CD4-positive, alpha-beta T cell (primary cell): ENCODE measurements at regions not wholly inside any gene's neighbourhood (a gene's known extent, or its start where the extent isn't known, plus 50 kb on each side); places are given as distances from the start of the nearest gene placed in this dataset.

Source experiments
- ATAC-seq: fragments of 200-7000 bp; cut with Tn5 transposase; one replicate; pipeline ENCODE4 v1.10.0; 2022; ENCODE audit warnings: mild to moderate bottlenecking; ENCODE audit not compliant: poor library complexity
- CTCF ChIA-PET: fragments of 350-600 bp; sonication (Branson Sonifier 250); formaldehyde crosslinking; loops from one replicate; lab custom pipeline; 2021; ENCODE audit warnings: antibody characterized with exemption, inconsistent platforms; lab: Charles Lee
- POLR2A ChIA-PET: fragments of 350-600 bp; sonication (Branson Sonifier 250); formaldehyde crosslinking; loops from one replicate; lab custom pipeline; 2021; ENCODE audit warnings: antibody characterized with exemption, inconsistent platforms; lab: Charles Lee
- DNase-seq, 14 experiments: peaks; one replicate each; pipeline ENCODE4 v3.0.0-alpha.2; 2013 to 2020; ENCODE audit warnings: mixed read lengths in 2 of 14
- H3K27ac ChIP-seq, 2 donors: one replicate each; pipeline versions ENCODE4 v1.5.1 to v1.7.0; 2013; ENCODE audit warnings: low read length in 2 of 2, low read depth in 1 of 2, mild to moderate bottlenecking in 1 of 2
- H3K27me3 ChIP-seq, 2 experiments: 1 replicate in 1 of 2; 2 replicates in 1 of 2; pipeline versions ENCODE4 v1.6.1 to v1.7.0; 2013; ENCODE audit warnings: low read length in 2 of 2, control low read depth in 1 of 2, mild to moderate bottlenecking in 1 of 2, moderate library complexity in 1 of 2; ENCODE audit not compliant: insufficient read depth in 2 of 2, control insufficient read depth in 1 of 2
- H3K36me3 ChIP-seq: one replicate; pipeline ENCODE4 v1.6.1; 2013; ENCODE audit warnings: low read length, control low read depth; ENCODE audit not compliant: insufficient read depth
- H3K4me1 ChIP-seq: one replicate; pipeline ENCODE4 v1.6.1; 2013; ENCODE audit warnings: low read length, control low read depth; ENCODE audit not compliant: insufficient read depth
- H3K4me3 ChIP-seq: one replicate; pipeline ENCODE4 v1.5.1; 2013; ENCODE audit warnings: mild to moderate bottlenecking, low read length, moderate library complexity
- H3K9me3 ChIP-seq, 2 experiments: 1 replicate in 1 of 2; 2 replicates in 1 of 2; pipeline versions ENCODE4 v1.6.1 to v1.7.0; 2013; ENCODE audit warnings: low read length in 2 of 2, mild to moderate bottlenecking in 2 of 2, control low read depth in 1 of 2, moderate library complexity in 1 of 2; ENCODE audit not compliant: control insufficient read depth in 1 of 2, insufficient read depth in 1 of 2
- H3K27ac Mint-ChIP-seq: one replicate; pipeline ENCODE4 v1.8.0; 2020; ENCODE audit warnings: mixed read lengths
- H3K27me3 Mint-ChIP-seq: one replicate; pipeline ENCODE4 v1.8.0; 2021; ENCODE audit warnings: mixed read lengths
- H3K36me3 Mint-ChIP-seq: one replicate; pipeline ENCODE4 v1.8.0; 2021; ENCODE audit warnings: low read depth, mixed read lengths
- H3K4me1 Mint-ChIP-seq: one replicate; pipeline ENCODE4 v1.8.0; 2021; ENCODE audit warnings: low read depth, mixed read lengths
- H3K4me3 Mint-ChIP-seq: one replicate; pipeline ENCODE4 v1.8.0; 2020; ENCODE audit warnings: mild to moderate bottlenecking, mixed read lengths
- H3K9me3 Mint-ChIP-seq: one replicate; pipeline ENCODE4 v1.8.0; 2020; ENCODE audit warnings: mixed read lengths
- intact Hi-C, 2 experiments: fragments of 100-400 bp; cut with DNase I in 1 of 2; cut with micrococcal nuclease in 1 of 2; formaldehyde crosslinking; loops; one replicate each; pipeline versions ENCODE4 v1.15.1 to v1.9.0; 2023 to 2025; cut with DNase I, micrococcal nuclease
- TF ChIP-seq, protein P1 (sequence below): fragments of 200-600 bp; IDR thresholded peaks from one replicate; pipeline ENCODE4 v1.8.0; 2022; ENCODE audit warnings: antibody characterized with exemption, mild to moderate bottlenecking

- TF ChIP-seq, protein P1, sequence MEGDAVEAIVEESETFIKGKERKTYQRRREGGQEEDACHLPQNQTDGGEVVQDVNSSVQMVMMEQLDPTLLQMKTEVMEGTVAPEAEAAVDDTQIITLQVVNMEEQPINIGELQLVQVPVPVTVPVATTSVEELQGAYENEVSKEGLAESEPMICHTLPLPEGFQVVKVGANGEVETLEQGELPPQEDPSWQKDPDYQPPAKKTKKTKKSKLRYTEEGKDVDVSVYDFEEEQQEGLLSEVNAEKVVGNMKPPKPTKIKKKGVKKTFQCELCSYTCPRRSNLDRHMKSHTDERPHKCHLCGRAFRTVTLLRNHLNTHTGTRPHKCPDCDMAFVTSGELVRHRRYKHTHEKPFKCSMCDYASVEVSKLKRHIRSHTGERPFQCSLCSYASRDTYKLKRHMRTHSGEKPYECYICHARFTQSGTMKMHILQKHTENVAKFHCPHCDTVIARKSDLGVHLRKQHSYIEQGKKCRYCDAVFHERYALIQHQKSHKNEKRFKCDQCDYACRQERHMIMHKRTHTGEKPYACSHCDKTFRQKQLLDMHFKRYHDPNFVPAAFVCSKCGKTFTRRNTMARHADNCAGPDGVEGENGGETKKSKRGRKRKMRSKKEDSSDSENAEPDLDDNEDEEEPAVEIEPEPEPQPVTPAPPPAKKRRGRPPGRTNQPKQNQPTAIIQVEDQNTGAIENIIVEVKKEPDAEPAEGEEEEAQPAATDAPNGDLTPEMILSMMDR = no peak
- H3K27me3 Mint-ChIP-seq = peaks cover 31% of the 10 kb centered on the region
- no peak overlapping the region for H3K4me3 ChIP-seq
- H3K36me3 ChIP-seq = no peaks in the 10 kb centered on the region
- no peaks in the 10 kb centered on the region for H3K9me3 ChIP-seq
- DNase-seq (no peak), ATAC-seq (no peak)
- no peak overlapping the region for H3K4me3 Mint-ChIP-seq
- peaks cover 0 to 3% of the 10 kb centered on the region in 2 experiments for H3K27me3 ChIP-seq
- H3K27ac ChIP-seq = no peak overlapping the region
- no peaks in the 10 kb centered on the region for H3K4me1 Mint-ChIP-seq
- no peaks in the 10 kb centered on the region for H3K9me3 Mint-ChIP-seq
- POLR2A ChIA-PET = no interaction called here
- intact Hi-C loops = no loop called here
- CTCF ChIA-PET = no interaction called here
- H3K27ac Mint-ChIP-seq = no peak overlapping the region
- no peaks in the 10 kb centered on the region for H3K4me1 ChIP-seq
- H3K36me3 Mint-ChIP-seq = no peaks in the 10 kb centered on the region
These were observed 91.2 kb upstream of the PGBD5 start for GRCh38 chr1:230517326-230517725.

- ChIA-PET POLR2A (no interaction called here), CTCF (no interaction called here)
- Histone ChIP-seq H3K36me3 (no peaks in the 10 kb centered on the region), H3K4me1 (no peaks in the 10 kb centered on the region), H3K27me3 (peaks cover 0 to 3% of the 10 kb centered on the region in 2 experiments), H3K9me3 (no peaks in the 10 kb centered on the region), H3K4me3 (no peak overlapping the region), H3K27ac (no peak overlapping the region)
- TF ChIP-seq, protein P1 = no peak
- no peaks in the 10 kb centered on the region for H3K9me3 Mint-ChIP-seq
- H3K36me3 Mint-ChIP-seq = no peaks in the 10 kb centered on the region
- H3K27me3 Mint-ChIP-seq = peaks cover 31% of the 10 kb centered on the region
- no peak for DNase-seq
- no peak overlapping the region for H3K4me3 Mint-ChIP-seq
- H3K27ac Mint-ChIP-seq = no peak overlapping the region
- intact Hi-C loops = no loop called here
- no peak for ATAC-seq
- no peaks in the 10 kb centered on the region for H3K4me1 Mint-ChIP-seq
These were observed 90.8 kb upstream of the PGBD5 start for GRCh38 chr1:230516889-230517288.

DNA sequence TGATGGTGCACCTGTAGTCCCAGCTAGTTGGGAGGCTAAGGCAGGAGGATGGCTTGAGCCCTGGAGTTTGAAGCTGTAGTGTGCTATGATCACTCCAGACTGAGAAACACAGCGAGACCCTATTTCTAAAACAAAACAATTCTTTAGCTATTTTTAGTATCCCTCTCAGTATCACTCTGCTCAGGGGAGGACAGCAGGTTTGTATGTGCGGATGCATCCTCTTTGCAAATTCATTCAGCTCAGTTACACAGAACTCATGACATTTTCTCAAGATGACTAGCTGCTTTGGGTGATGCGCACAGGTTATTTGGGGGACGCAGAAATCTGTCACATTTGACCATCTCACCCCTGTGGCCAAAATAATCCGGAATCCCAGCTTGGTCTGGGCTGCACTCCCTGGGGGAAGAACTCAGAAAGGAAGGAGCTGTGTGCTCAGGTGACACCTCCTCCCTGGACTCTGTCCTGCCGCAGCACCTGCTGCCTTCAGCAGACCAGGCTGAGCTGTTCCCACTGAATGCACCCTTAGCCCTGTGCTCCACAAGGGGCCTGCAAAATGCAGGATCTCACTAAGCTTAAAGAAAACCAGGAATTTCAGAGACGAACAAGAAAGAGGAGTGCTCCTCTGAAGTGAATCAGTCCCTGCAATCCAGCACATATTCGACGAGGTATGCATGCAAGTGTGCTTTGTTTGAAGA is 89.5 kb upstream of the PGBD5 start:
- no peak for ATAC-seq
- no peaks in the 10 kb centered on the region for H3K4me1 ChIP-seq
- intact Hi-C loops = no loop called here
- CTCF ChIA-PET = no interaction called here
- TF ChIP-seq, protein P1 = no peak
- Mint-ChIP-seq H3K27me3 (peaks cover 31% of the 10 kb centered on the region), H3K4me1 (no peaks in the 10 kb centered on the region), H3K9me3 (no peaks in the 10 kb centered on the region), H3K27ac (no peak overlapping the region), H3K4me3 (no peak overlapping the region), H3K36me3 (no peaks in the 10 kb centered on the region)
- no peak overlapping the region for H3K4me3 ChIP-seq
- DNase-seq = no peak
- no peak overlapping the region for H3K27ac ChIP-seq
- H3K36me3 ChIP-seq = no peaks in the 10 kb centered on the region
- POLR2A ChIA-PET = no interaction called here
- no peaks in the 10 kb centered on the region for H3K9me3 ChIP-seq
- peaks cover 0 to 3% of the 10 kb centered on the region in 2 experiments for H3K27me3 ChIP-seq
